H9 (cell line): ENCODE measurements at regions not wholly inside any gene's neighbourhood (a gene's known extent, or its start where the extent isn't known, plus 50 kb on each side); places are given as distances from the start of the nearest gene placed in this dataset.

Experiments used
- DNase-seq: peaks from one replicate; pipeline ENCODE4 v3.0.0-alpha.2; 2017
- H2AFZ ChIP-seq: one replicate; pipeline ENCODE4 v1.6.1; 2013; ENCODE audit warnings: mild to moderate bottlenecking, low read length, control low read depth, moderate library complexity
- H2AK5ac ChIP-seq: 2 replicates; pipeline ENCODE4 v1.6.1; 2013; ENCODE audit warnings: low read length, control low read depth, mixed read lengths; ENCODE audit not compliant: insufficient read length
- H2BK120ac ChIP-seq: one replicate; pipeline ENCODE4 v1.6.1; 2013; ENCODE audit warnings: low read depth, mild to moderate bottlenecking, low read length, control low read depth, inconsistent platforms; ENCODE audit not compliant: poor library complexity, severe bottlenecking
- H2BK12ac ChIP-seq: 2 replicates; pipeline ENCODE4 v1.6.1; 2013; ENCODE audit warnings: low read length, control low read depth, mixed read lengths, low read depth; ENCODE audit not compliant: insufficient read length
- H2BK15ac ChIP-seq: 2 replicates; pipeline ENCODE4 v1.6.1; 2013; ENCODE audit warnings: low read depth, low read length, control low read depth
- H2BK20ac ChIP-seq: one replicate; pipeline ENCODE4 v1.6.1; 2013; ENCODE audit warnings: low read depth, mild to moderate bottlenecking, low read length, control low read depth, inconsistent platforms; ENCODE audit not compliant: poor library complexity, severe bottlenecking
- H2BK5ac ChIP-seq: 2 replicates; pipeline ENCODE4 v1.6.1; 2013; ENCODE audit warnings: low read length, control low read depth, mixed read lengths; ENCODE audit not compliant: insufficient read length
- H3K14ac ChIP-seq: 2 replicates; pipeline ENCODE4 v1.6.1; 2013; ENCODE audit warnings: low read length, control low read depth; ENCODE audit not compliant: insufficient read depth
- H3K18ac ChIP-seq: 2 replicates; pipeline ENCODE4 v1.6.1; 2013; ENCODE audit warnings: low read depth, mild to moderate bottlenecking, mixed read lengths, low read length, control low read depth; ENCODE audit not compliant: insufficient read length
- H3K23ac ChIP-seq: 2 replicates; pipeline ENCODE4 v1.6.1; 2013; ENCODE audit warnings: low read length, control low read depth, mixed read lengths, low read depth; ENCODE audit not compliant: insufficient read length
- H3K23me2 ChIP-seq: 2 replicates; pipeline ENCODE4 v1.6.1; 2013; ENCODE audit warnings: low read depth, mild to moderate bottlenecking, mixed read lengths, low read length, control low read depth; ENCODE audit not compliant: insufficient read length, poor library complexity, severe bottlenecking
- H3K27ac ChIP-seq: 2 replicates; pipeline ENCODE4 v1.5.1; 2013; ENCODE audit warnings: low read length, control low read depth, mixed read lengths, low read depth; ENCODE audit not compliant: insufficient read length
- H3K27me3 ChIP-seq: 2 replicates; pipeline ENCODE4 v1.6.1; 2013; ENCODE audit warnings: low read length, control low read depth, inconsistent platforms; ENCODE audit not compliant: insufficient read depth
- H3K4ac ChIP-seq: 2 replicates; pipeline ENCODE4 v1.6.1; 2013; ENCODE audit warnings: low read depth, mild to moderate bottlenecking, control low read depth, inconsistent platforms, low read length, moderate library complexity
- H3K4me1 ChIP-seq: 2 replicates; pipeline ENCODE4 v1.6.1; 2013; ENCODE audit warnings: low read length, control low read depth, inconsistent platforms; ENCODE audit not compliant: insufficient read depth
- H3K4me2 ChIP-seq: 2 replicates; pipeline ENCODE4 v1.6.1; 2013; ENCODE audit warnings: low read length, control low read depth, mixed read lengths; ENCODE audit not compliant: insufficient read length, insufficient read depth
- H3K56ac ChIP-seq: 2 replicates; pipeline ENCODE4 v1.6.1; 2013; ENCODE audit warnings: low read depth, mild to moderate bottlenecking, mixed read lengths, low read length, control low read depth; ENCODE audit not compliant: insufficient read length
- H3K79me1 ChIP-seq: 2 replicates; pipeline ENCODE4 v1.6.1; 2013; ENCODE audit warnings: low read depth, mild to moderate bottlenecking, moderate library complexity, low read length, control low read depth, inconsistent platforms; ENCODE audit not compliant: insufficient read depth, poor library complexity, severe bottlenecking
- H3K79me2 ChIP-seq: 2 replicates; pipeline ENCODE4 v1.6.1; 2013; ENCODE audit warnings: low read length, control low read depth, inconsistent platforms; ENCODE audit not compliant: insufficient read depth
- H3K9ac ChIP-seq: 2 replicates; pipeline ENCODE4 v1.6.1; 2013; ENCODE audit warnings: low read length, control low read depth, mixed read lengths; ENCODE audit not compliant: insufficient read length; ENCODE audit errors: extremely low read depth
- H3K9me3 ChIP-seq: one replicate; pipeline ENCODE4 v1.6.1; 2013; ENCODE audit warnings: low read depth, low read length, inconsistent platforms; ENCODE audit not compliant: control insufficient read depth
- H3T11ph ChIP-seq: one replicate; pipeline ENCODE4 v1.6.1; 2013; ENCODE audit warnings: mild to moderate bottlenecking, low read length, control low read depth, inconsistent platforms
- H4K20me1 ChIP-seq: one replicate; pipeline ENCODE4 v1.6.1; 2013; ENCODE audit not compliant: control insufficient read depth, insufficient read length, insufficient read depth
- H4K5ac ChIP-seq: 2 replicates; pipeline ENCODE4 v1.6.1; 2013; ENCODE audit warnings: low read depth, mild to moderate bottlenecking, mixed read lengths, low read length, control low read depth; ENCODE audit not compliant: insufficient read length
- H4K8ac ChIP-seq: replicated peaks from 2 replicates; pipeline ENCODE4 v1.6.1; 2013; ENCODE audit warnings: low read length, control low read depth, mixed read lengths, low read depth; ENCODE audit not compliant: insufficient read length
- H4K91ac ChIP-seq: 2 replicates; pipeline ENCODE4 v1.6.1; 2013; ENCODE audit warnings: low read depth, mild to moderate bottlenecking, moderate library complexity, mixed read lengths, low read length, control low read depth; ENCODE audit not compliant: insufficient read length
- H3K27ac Mint-ChIP-seq, 3 experiments: 2 replicates in 2 of 3; 3 replicates in 1 of 3; pipeline ENCODE4 v1.8.0; 2020 to 2021; ENCODE audit warnings: mixed read lengths in 3 of 3, mild to moderate bottlenecking in 1 of 3, moderate library complexity in 1 of 3
- H3K27me3 Mint-ChIP-seq: 2 replicates; pipeline ENCODE4 v1.8.0; 2021; ENCODE audit warnings: low read depth, mild to moderate bottlenecking, moderate library complexity, mixed read lengths
- H3K36me3 Mint-ChIP-seq, 3 experiments: 2 replicates in 2 of 3; 3 replicates in 1 of 3; pipeline ENCODE4 v1.8.0; 2020 to 2021; ENCODE audit warnings: low read depth in 3 of 3, mixed read lengths in 3 of 3; ENCODE audit not compliant: insufficient read depth in 1 of 3
- H3K4me1 Mint-ChIP-seq, 2 experiments: 2 replicates each; pipeline ENCODE4 v1.8.0; 2020; ENCODE audit warnings: mixed read lengths in 2 of 2
- H3K4me3 Mint-ChIP-seq, 2 experiments: 2 replicates in 1 of 2; 3 replicates in 1 of 2; pipeline ENCODE4 v1.8.0; 2020 to 2021; ENCODE audit warnings: mild to moderate bottlenecking in 2 of 2, mixed read lengths in 2 of 2, moderate library complexity in 1 of 2
- H3K9me3 Mint-ChIP-seq, 2 experiments: 2 replicates in 1 of 2; 3 replicates in 1 of 2; pipeline ENCODE4 v1.8.0; 2020; ENCODE audit warnings: mild to moderate bottlenecking in 2 of 2, mixed read lengths in 2 of 2, moderate library complexity in 1 of 2
- WGBS: extraction: QIAGEN DNeasy Blood & Tissue Kit; methylation state at CpG from one replicate; pipeline ENCODE4 v1.1.7; 2013; ENCODE audit warnings: missing lambda C conversion rate, low lambda C conversion rate, mixed read lengths; ENCODE audit not compliant: insufficient read length; ENCODE audit errors: extremely low coverage; 5-methylcytosine and 5-hydroxymethylcytosine counted together
- TF ChIP-seq, protein P1 (sequence below): fragments of 200-600 bp; sonication (generic); conservative IDR thresholded peaks from 3 replicates; pipeline ENCODE4 v1.8.0; 2021; ENCODE audit warnings: antibody characterized with exemption, mild to moderate bottlenecking

DNA sequence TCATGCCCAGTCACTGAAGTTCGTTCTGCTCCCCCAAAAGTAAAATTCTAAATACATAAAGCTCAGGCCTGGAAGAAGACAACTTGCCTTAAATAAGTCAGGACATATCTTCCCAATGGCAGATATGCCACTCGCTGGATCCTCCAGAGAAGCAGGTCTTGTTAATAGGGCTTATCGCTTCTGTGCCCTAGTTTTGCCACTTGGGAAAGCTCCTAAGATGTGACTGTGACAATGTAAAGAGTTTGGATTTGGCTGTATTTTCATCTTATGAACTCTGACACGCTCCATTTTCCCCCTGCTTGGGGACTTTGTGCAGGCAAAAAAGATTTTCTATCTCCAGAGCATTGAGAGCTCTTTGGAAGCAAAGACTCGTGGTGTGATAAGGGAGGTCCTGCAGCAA is 279.9 kb downstream of the WDR11 start:
- H3K9ac ChIP-seq: no peak overlapping the region
- no peaks in the 10 kb centered on the region for H3K27me3 ChIP-seq
- TF ChIP-seq, protein P1, sequence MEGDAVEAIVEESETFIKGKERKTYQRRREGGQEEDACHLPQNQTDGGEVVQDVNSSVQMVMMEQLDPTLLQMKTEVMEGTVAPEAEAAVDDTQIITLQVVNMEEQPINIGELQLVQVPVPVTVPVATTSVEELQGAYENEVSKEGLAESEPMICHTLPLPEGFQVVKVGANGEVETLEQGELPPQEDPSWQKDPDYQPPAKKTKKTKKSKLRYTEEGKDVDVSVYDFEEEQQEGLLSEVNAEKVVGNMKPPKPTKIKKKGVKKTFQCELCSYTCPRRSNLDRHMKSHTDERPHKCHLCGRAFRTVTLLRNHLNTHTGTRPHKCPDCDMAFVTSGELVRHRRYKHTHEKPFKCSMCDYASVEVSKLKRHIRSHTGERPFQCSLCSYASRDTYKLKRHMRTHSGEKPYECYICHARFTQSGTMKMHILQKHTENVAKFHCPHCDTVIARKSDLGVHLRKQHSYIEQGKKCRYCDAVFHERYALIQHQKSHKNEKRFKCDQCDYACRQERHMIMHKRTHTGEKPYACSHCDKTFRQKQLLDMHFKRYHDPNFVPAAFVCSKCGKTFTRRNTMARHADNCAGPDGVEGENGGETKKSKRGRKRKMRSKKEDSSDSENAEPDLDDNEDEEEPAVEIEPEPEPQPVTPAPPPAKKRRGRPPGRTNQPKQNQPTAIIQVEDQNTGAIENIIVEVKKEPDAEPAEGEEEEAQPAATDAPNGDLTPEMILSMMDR: no peak
- H3K4me3 Mint-ChIP-seq: no peak overlapping the region
- no peak overlapping the region for H4K8ac ChIP-seq
- H2BK20ac ChIP-seq: no peak overlapping the region
- H3K14ac ChIP-seq: no peak overlapping the region
- H2AFZ ChIP-seq: no peak overlapping the region
- no peak overlapping the region for H3K23ac ChIP-seq
- no peak overlapping the region for H2AK5ac ChIP-seq
- no peak overlapping the region for H3K4me2 ChIP-seq
- H4K20me1 ChIP-seq: no peaks in the 10 kb centered on the region
- no peak overlapping the region for H3K18ac ChIP-seq
- H3K27ac Mint-ChIP-seq: no peak overlapping the region
- DNase-seq: no peak
- H3K4me1 Mint-ChIP-seq: peaks cover 0 to under 1% of the 10 kb centered on the region in 2 experiments; a peak in 2 of 4 replicates
- H3K79me1 ChIP-seq: no peaks in the 10 kb centered on the region
- H3K9me3 Mint-ChIP-seq: no peaks in the 10 kb centered on the region; a peak in 1 of 5 replicates
- no peaks in the 10 kb centered on the region for H3K79me2 ChIP-seq
- no peaks in the 10 kb centered on the region for H3K9me3 ChIP-seq
- no peak overlapping the region for H4K91ac ChIP-seq
- H3K56ac ChIP-seq: no peak overlapping the region
- no peak overlapping the region for H2BK15ac ChIP-seq
- H3K27me3 Mint-ChIP-seq: peaks cover 4% of the 10 kb centered on the region
- no peak overlapping the region for H2BK5ac ChIP-seq
- no peak overlapping the region for H2BK120ac ChIP-seq
- no peaks in the 10 kb centered on the region for H3K36me3 Mint-ChIP-seq
- H2BK12ac ChIP-seq: no peak overlapping the region
- WGBS: no CpG with 5 or more reads among the region's 5 CpGs
- H4K5ac ChIP-seq: no peak overlapping the region
- no peaks in the 10 kb centered on the region for H3K4me1 ChIP-seq
- no peak overlapping the region for H3K4ac ChIP-seq
- no peaks in the 10 kb centered on the region for H3K23me2 ChIP-seq
- H3T11ph ChIP-seq: no peak overlapping the region
- H3K27ac ChIP-seq: no peak overlapping the region
